Upper lobe of left lung (tissue), 6 donors: ENCODE measurements at regions not wholly inside any gene's neighbourhood (a gene's known extent, or its start where the extent isn't known, plus 50 kb on each side); places are given as distances from the start of the nearest gene placed in this dataset.
A peak's percentile ranks its signal among the peaks of the same experiment; 100 is the strongest.
"Not testable (repeated sequence)": the region's sequence is repeated elsewhere in the genome, so short reads cannot be mapped to it uniquely, and the experiment has no call there.

Experiments used
- ATAC-seq, 2 donors: fragments of 200-7000 bp; cut with Tn5 transposase; one replicate each; pipeline ENCODE4 v1.9.1; 2022; ENCODE audit warnings: mild to moderate bottlenecking in 2 of 2, moderate library complexity in 2 of 2; ENCODE audit not compliant: low FRiP score in 2 of 2
- DNase-seq, 2 donors: peaks; one replicate each; pipeline ENCODE4 v3.0.0-alpha.2; 2019 to 2020
- H3K27ac ChIP-seq, 4 donors: fragments of 200-600 bp; sonication (generic); one replicate each; pipeline ENCODE4 v1.5.1; 2016 to 2019
- H3K27me3 ChIP-seq, 4 donors: fragments of 200-600 bp; sonication (generic); one replicate each; pipeline ENCODE4 v1.5.1; 2017 to 2019
- H3K36me3 ChIP-seq, 4 donors: fragments of 200-600 bp; sonication (generic); one replicate each; pipeline ENCODE4 v1.5.1; 2016 to 2019
- H3K4me1 ChIP-seq, 4 donors: fragments of 200-600 bp; sonication (generic); one replicate each; pipeline ENCODE4 v1.5.1; 2018 to 2019
- H3K4me3 ChIP-seq, 4 donors: fragments of 200-600 bp; sonication (generic); one replicate each; pipeline ENCODE4 v1.5.1; 2017 to 2019; ENCODE audit warnings: mild to moderate bottlenecking in 2 of 4, moderate library complexity in 1 of 4
- H3K9me3 ChIP-seq, 4 donors: fragments of 200-600 bp; sonication (generic); one replicate each; pipeline ENCODE4 v1.5.1; 2018 to 2019
- CTCF ChIP-seq, 6 experiments: fragments of 450-650 bp in 4 of 6; fragments of 200-600 bp in 2 of 6; sonication (generic) in 2 of 6; IDR thresholded peaks; one replicate each; pipeline ENCODE4 v1.5.1; 2016 to 2019; ENCODE audit warnings: antibody characterized with exemption in 6 of 6
- EP300 ChIP-seq, 4 donors: sonication (generic); formaldehyde crosslinking; IDR thresholded peaks; one replicate each; pipeline ENCODE4 v1.5.1; 2017; ENCODE audit warnings: antibody characterized with exemption in 4 of 4, control low read depth in 2 of 4
- POLR2A ChIP-seq, 4 donors: fragments of 450-650 bp; IDR thresholded peaks; one replicate each; pipeline ENCODE4 v1.5.1; 2016 to 2017; ENCODE audit warnings: antibody characterized with exemption in 4 of 4, mild to moderate bottlenecking in 2 of 4
- POLR2AphosphoS5 ChIP-seq, 2 donors: sonication (generic); formaldehyde crosslinking; IDR thresholded peaks; one replicate each; pipeline ENCODE4 v1.5.1; 2017; ENCODE audit warnings: antibody characterized with exemption in 2 of 2
- WGBS, 2 donors: methylation state at CpG; one replicate each; pipeline ENCODE4 v1.1.5; 2017 to 2018; 5-methylcytosine and 5-hydroxymethylcytosine counted together
- donor health status: DM: no; HTN: no; CAD: no; lungs with moderate emphysema.
- donor health status: DM: no; HTN: yes; CAD: no; lungs with severe emphysema.

- ATAC-seq = no peak
- Histone ChIP-seq H3K4me3 (no peak overlapping the region), H3K9me3 (no peaks in the 10 kb centered on the region), H3K36me3 (no peaks in the 10 kb centered on the region), H3K27ac (no peak overlapping the region), H3K27me3 (no peaks in the 10 kb centered on the region), H3K4me1 (peaks cover 0 to 3% (median under 1%) of the 10 kb centered on the region in 4 donors)
- no peak for DNase-seq
- WGBS, 2 donors = 97 to 98% methylated on average over 2 of the region's 2 CpGs
- TF ChIP-seq CTCF (IDR thresholded peaks at IDR 0.05) (no peak), POLR2A (IDR thresholded peaks at IDR 0.05) (no peak), POLR2AphosphoS5 (IDR thresholded peaks at IDR 0.05) (no peak), EP300 (IDR thresholded peaks at IDR 0.05) (no peak)
These were observed 125.9 kb upstream of the PRSS16 start for GRCh38 chr6:27121640-27122039.

- Histone ChIP-seq H3K9me3 (no peaks in the 10 kb centered on the region), H3K27ac (no peak overlapping the region), H3K4me1 (peaks cover 0 to 10% (median 6%) of the 10 kb centered on the region in 4 donors), H3K27me3 (no peaks in the 10 kb centered on the region), H3K4me3 (no peak overlapping the region), H3K36me3 (no peaks in the 10 kb centered on the region)
- DNase-seq = no peak
- no peak for ATAC-seq
- TF ChIP-seq POLR2A (IDR thresholded peaks at IDR 0.05) (no peak), POLR2AphosphoS5 (IDR thresholded peaks at IDR 0.05) (no peak), EP300 (IDR thresholded peaks at IDR 0.05) (no peak), CTCF (IDR thresholded peaks at IDR 0.05) (no peak)
- 83 to 85% methylated on average over 4 of the region's 4 CpGs for WGBS, 2 donors
These were observed 123.2 kb upstream of the PRSS16 start for GRCh38 chr6:27124252-27124657.

GRCh38 chr6:27126046-27126814 is 121.3 kb upstream of the PRSS16 start:
- H3K4me1 ChIP-seq = peaks cover 0 to 11% (median 6%) of the 10 kb centered on the region in 4 donors
- DNase-seq (no peak), ATAC-seq (no peak)
- H3K27me3 ChIP-seq = no peaks in the 10 kb centered on the region
- no peaks in the 10 kb centered on the region for H3K9me3 ChIP-seq
- H3K27ac ChIP-seq = peak overlapping the region in 3 of 4 donors; percentile 8 to 53 (median 34)
- WGBS, 2 donors = 87 to 89% methylated on average over 6 of the region's 6 CpGs
- no peaks in the 10 kb centered on the region for H3K36me3 ChIP-seq
- H3K4me3 ChIP-seq = peak overlapping the region in 2 of 4 donors; percentile 40 to 46
- TF ChIP-seq CTCF (IDR thresholded peaks at IDR 0.05) (no peak), EP300 (IDR thresholded peaks at IDR 0.05) (no peak), POLR2A (IDR thresholded peaks at IDR 0.05) (no peak), POLR2AphosphoS5 (IDR thresholded peaks at IDR 0.05) (no peak)

- no peaks in the 10 kb centered on the region for H3K9me3 ChIP-seq
- H3K36me3 ChIP-seq = no peaks in the 10 kb centered on the region
- H3K27me3 ChIP-seq = no peaks in the 10 kb centered on the region
- H3K4me1 ChIP-seq = peaks cover 2 to 17% (median 6%) of the 10 kb centered on the region in 4 donors
- peak overlapping the region in 3 of 4 donors; percentile 8 to 53 (median 34) for H3K27ac ChIP-seq
- TF ChIP-seq POLR2A (IDR thresholded peaks at IDR 0.05) (peak in 1 of 4 donors; percentile 12), CTCF (IDR thresholded peaks at IDR 0.05) (peak; percentile 55 to 88 (median 78)), POLR2AphosphoS5 (IDR thresholded peaks at IDR 0.05) (peak; percentile 15 to 64), EP300 (IDR thresholded peaks at IDR 0.05) (no peak)
- WGBS, 2 donors = 17 to 19% methylated on average over 23 of the region's 23 CpGs
- ATAC-seq (peak; percentile 93 to 94), DNase-seq (peak; percentile 84 to 95)
- H3K4me3 ChIP-seq = peak overlapping the region in 3 of 4 donors; percentile 12 to 46 (median 40)
These were observed 120.5 kb upstream of the PRSS16 start for GRCh38 chr6:27126815-27127537.

- DNase-seq = not testable (repeated sequence)
- 89 to 92% methylated on average over 4 of the region's 4 CpGs for WGBS, 2 donors
These were observed 119.6 kb upstream of the PRSS16 start for GRCh38 chr6:27127874-27128273.

More at GRCh38 chr6:27127874-27128273, 119.6 kb upstream of the PRSS16 start:
- H3K27ac ChIP-seq, H3K4me3 ChIP-seq, H3K9me3 ChIP-seq, H3K36me3 ChIP-seq, H3K27me3 ChIP-seq, ATAC-seq: not testable (repeated sequence)
- peaks cover 3 to 23% (median 11%) of the 10 kb centered on the region in 4 donors for H3K4me1 ChIP-seq
